GM23338 (cell line): ENCODE measurements at regions not wholly inside any gene's neighbourhood (a gene's known extent, or its start where the extent isn't known, plus 50 kb on each side); places are given as distances from the start of the nearest gene placed in this dataset.

Source experiments
- CREB1 ChIP-seq: fragments of 250-450 bp; sonication (Bioruptor Pico); IDR thresholded peaks from 2 replicates; pipeline ENCODE4 v1.5.0; 2020; ENCODE audit warnings: low read depth, mild to moderate bottlenecking, moderate library complexity
- EZH2 ChIP-seq: fragments of 200-600 bp; sonication (generic); IDR thresholded peaks from one replicate; pipeline ENCODE4 v1.8.0; 2017; ENCODE audit warnings: antibody characterized with exemption, mild to moderate bottlenecking, low read depth; ENCODE audit not compliant: unreplicated experiment
- EZH2phosphoT487 ChIP-seq: fragments of 200-600 bp; sonication (generic); IDR thresholded peaks from one replicate; pipeline ENCODE4 v1.8.1; 2018; ENCODE audit warnings: antibody characterized with exemption; ENCODE audit not compliant: unreplicated experiment
- JUNB ChIP-seq: IDR thresholded peaks from one replicate; pipeline ENCODE4 v1.6.1; 2016; ENCODE audit warnings: antibody characterized with exemption; ENCODE audit not compliant: unreplicated experiment
- POLR2AphosphoS5 ChIP-seq: IDR thresholded peaks from 2 replicates; pipeline ENCODE4 v1.6.1; 2016; ENCODE audit warnings: antibody characterized with exemption, low read depth
- STAT1 ChIP-seq: IDR thresholded peaks from one replicate; pipeline ENCODE4 v1.6.1; 2016; ENCODE audit warnings: antibody characterized with exemption; ENCODE audit not compliant: unreplicated experiment
- ZNF114 ChIP-seq: fragments of 250-450 bp; sonication (Bioruptor Pico); IDR thresholded peaks from 2 replicates; pipeline ENCODE4 v1.5.0; 2020; ENCODE audit warnings: mild to moderate bottlenecking, moderate library complexity
- ZNF331 ChIP-seq: fragments of 250-450 bp; sonication (Bioruptor Pico); IDR thresholded peaks from 2 replicates; pipeline ENCODE4 v1.5.0; 2020; ENCODE audit warnings: low read depth, mild to moderate bottlenecking, moderate library complexity
- TF ChIP-seq, protein P1 (sequence below), 2 experiments: fragments of 200-600 bp in 1 of 2; sonication (generic) in 1 of 2; conservative IDR thresholded peaks; 2 replicates each; pipeline versions ENCODE4 v1.5.1 to v1.6.1; 2016 to 2017; ENCODE audit warnings: antibody characterized with exemption in 2 of 2, low read depth in 2 of 2, mild to moderate bottlenecking in 2 of 2, moderate library complexity in 1 of 2
- TF ChIP-seq, protein P2 (sequence below): IDR thresholded peaks from one replicate; pipeline ENCODE4 v1.6.1; 2018; ENCODE audit warnings: antibody characterized with exemption; ENCODE audit not compliant: unreplicated experiment
- TF ChIP-seq, protein P3 (sequence below): IDR thresholded peaks from 2 replicates; pipeline ENCODE4 v1.6.1; 2016; ENCODE audit warnings: antibody characterized with exemption

DNA sequence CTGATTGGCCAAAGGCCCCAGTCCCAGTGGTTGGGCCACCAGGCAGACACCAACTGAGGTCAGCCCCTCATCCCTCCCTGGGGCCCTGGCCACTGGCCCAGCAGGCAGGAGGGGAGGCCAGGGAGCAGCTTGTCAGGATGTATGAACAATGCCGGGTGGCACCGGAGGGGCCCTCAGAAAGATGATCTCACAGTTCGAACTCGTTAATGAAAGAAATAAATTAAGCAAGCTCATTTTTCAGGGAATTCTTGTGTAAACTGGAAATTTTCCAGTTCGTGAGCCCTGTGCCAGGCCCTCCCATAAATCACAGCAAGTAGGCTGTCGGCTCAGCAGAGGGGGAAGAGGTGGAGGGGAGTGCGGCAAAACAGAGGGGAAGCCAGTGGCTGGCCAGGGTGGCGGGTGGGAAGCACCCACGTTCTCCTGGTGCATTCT, 177.0 kb upstream of the VASH1 start:
- TF ChIP-seq EZH2phosphoT487 (no peak), EZH2 (no peak), JUNB (no peak), POLR2AphosphoS5 (no peak), ZNF114 (CRISPR knock-in tag) (no peak), STAT1 (no peak), CREB1 (CRISPR knock-in tag) (no peak), ZNF331 (CRISPR knock-in tag) (no peak)
- TF ChIP-seq, protein P1, sequence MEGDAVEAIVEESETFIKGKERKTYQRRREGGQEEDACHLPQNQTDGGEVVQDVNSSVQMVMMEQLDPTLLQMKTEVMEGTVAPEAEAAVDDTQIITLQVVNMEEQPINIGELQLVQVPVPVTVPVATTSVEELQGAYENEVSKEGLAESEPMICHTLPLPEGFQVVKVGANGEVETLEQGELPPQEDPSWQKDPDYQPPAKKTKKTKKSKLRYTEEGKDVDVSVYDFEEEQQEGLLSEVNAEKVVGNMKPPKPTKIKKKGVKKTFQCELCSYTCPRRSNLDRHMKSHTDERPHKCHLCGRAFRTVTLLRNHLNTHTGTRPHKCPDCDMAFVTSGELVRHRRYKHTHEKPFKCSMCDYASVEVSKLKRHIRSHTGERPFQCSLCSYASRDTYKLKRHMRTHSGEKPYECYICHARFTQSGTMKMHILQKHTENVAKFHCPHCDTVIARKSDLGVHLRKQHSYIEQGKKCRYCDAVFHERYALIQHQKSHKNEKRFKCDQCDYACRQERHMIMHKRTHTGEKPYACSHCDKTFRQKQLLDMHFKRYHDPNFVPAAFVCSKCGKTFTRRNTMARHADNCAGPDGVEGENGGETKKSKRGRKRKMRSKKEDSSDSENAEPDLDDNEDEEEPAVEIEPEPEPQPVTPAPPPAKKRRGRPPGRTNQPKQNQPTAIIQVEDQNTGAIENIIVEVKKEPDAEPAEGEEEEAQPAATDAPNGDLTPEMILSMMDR (conservative IDR thresholded peaks at IDR 0.05; ENCODE audit: low read depth in 2 of 2) = no peak
- TF ChIP-seq, protein P2, sequence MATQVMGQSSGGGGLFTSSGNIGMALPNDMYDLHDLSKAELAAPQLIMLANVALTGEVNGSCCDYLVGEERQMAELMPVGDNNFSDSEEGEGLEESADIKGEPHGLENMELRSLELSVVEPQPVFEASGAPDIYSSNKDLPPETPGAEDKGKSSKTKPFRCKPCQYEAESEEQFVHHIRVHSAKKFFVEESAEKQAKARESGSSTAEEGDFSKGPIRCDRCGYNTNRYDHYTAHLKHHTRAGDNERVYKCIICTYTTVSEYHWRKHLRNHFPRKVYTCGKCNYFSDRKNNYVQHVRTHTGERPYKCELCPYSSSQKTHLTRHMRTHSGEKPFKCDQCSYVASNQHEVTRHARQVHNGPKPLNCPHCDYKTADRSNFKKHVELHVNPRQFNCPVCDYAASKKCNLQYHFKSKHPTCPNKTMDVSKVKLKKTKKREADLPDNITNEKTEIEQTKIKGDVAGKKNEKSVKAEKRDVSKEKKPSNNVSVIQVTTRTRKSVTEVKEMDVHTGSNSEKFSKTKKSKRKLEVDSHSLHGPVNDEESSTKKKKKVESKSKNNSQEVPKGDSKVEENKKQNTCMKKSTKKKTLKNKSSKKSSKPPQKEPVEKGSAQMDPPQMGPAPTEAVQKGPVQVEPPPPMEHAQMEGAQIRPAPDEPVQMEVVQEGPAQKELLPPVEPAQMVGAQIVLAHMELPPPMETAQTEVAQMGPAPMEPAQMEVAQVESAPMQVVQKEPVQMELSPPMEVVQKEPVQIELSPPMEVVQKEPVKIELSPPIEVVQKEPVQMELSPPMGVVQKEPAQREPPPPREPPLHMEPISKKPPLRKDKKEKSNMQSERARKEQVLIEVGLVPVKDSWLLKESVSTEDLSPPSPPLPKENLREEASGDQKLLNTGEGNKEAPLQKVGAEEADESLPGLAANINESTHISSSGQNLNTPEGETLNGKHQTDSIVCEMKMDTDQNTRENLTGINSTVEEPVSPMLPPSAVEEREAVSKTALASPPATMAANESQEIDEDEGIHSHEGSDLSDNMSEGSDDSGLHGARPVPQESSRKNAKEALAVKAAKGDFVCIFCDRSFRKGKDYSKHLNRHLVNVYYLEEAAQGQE = no peak
- TF ChIP-seq, protein P3, sequence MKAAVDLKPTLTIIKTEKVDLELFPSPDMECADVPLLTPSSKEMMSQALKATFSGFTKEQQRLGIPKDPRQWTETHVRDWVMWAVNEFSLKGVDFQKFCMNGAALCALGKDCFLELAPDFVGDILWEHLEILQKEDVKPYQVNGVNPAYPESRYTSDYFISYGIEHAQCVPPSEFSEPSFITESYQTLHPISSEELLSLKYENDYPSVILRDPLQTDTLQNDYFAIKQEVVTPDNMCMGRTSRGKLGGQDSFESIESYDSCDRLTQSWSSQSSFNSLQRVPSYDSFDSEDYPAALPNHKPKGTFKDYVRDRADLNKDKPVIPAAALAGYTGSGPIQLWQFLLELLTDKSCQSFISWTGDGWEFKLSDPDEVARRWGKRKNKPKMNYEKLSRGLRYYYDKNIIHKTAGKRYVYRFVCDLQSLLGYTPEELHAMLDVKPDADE = no peak
